ENCODE measurements at regions not wholly inside any gene's neighbourhood (a gene's known extent, or its start where the extent isn't known, plus 50 kb on each side); places are given as distances from the start of the nearest gene placed in this dataset.
"Not testable (repeated sequence)": the region's sequence is repeated elsewhere in the genome, so short reads cannot be mapped to it uniquely, and the experiment has no call there.

- TF ChIP-seq CTCF (IDR thresholded peaks at IDR 0.05; ENCODE audit: low read depth, low read length): no peak
- no peak overlapping the region for H3K4me3 ChIP-seq (ENCODE audit: low read depth, low read length)
Measured at GRCh38 chr12:76183459-76184186, 99.1 kb upstream of the NAP1L1 start.

GRCh38 chr12:76180401-76181277 lies 96.2 kb upstream of the NAP1L1 start:
- no peak overlapping the region for H3K4me3 ChIP-seq (ENCODE audit: low read depth, low read length)
- TF ChIP-seq CTCF (IDR thresholded peaks at IDR 0.05; ENCODE audit: low read depth, low read length): no peak

GRCh38 chr12:76178452-76178851 lies 94.0 kb upstream of the NAP1L1 start:
- no peak for TF ChIP-seq CTCF (IDR thresholded peaks at IDR 0.05; ENCODE audit: low read depth, low read length)
- no peak overlapping the region for H3K4me3 ChIP-seq (ENCODE audit: low read depth, low read length)

GRCh38 chr12:76177821-76178220 lies 93.3 kb upstream of the NAP1L1 start:
- no peak overlapping the region for H3K4me3 ChIP-seq (ENCODE audit: low read depth, low read length)
- TF ChIP-seq CTCF (IDR thresholded peaks at IDR 0.05; ENCODE audit: low read depth, low read length): no peak

GRCh38 chr12:76176940-76177339 lies 92.5 kb upstream of the NAP1L1 start:
- H3K4me3 ChIP-seq (ENCODE audit: low read depth, low read length): no peak overlapping the region
- no peak for TF ChIP-seq CTCF (IDR thresholded peaks at IDR 0.05; ENCODE audit: low read depth, low read length)

- not testable (repeated sequence) for H3K4me3 ChIP-seq (ENCODE audit: low read depth, low read length)
Measured at GRCh38 chr12:76175946-76176345, 91.5 kb upstream of the NAP1L1 start.

- TF ChIP-seq CTCF (IDR thresholded peaks at IDR 0.05; ENCODE audit: low read depth, low read length): no peak
- H3K4me3 ChIP-seq (ENCODE audit: low read depth, low read length): no peak overlapping the region
Measured at GRCh38 chr12:76173756-76174155, 89.3 kb upstream of the NAP1L1 start.
